SU-DHL-6 (cell line): ENCODE measurements at regions not wholly inside any gene's neighbourhood (a gene's known extent, or its start where the extent isn't known, plus 50 kb on each side); places are given as distances from the start of the nearest gene placed in this dataset.

ENCODE experiments used
- H2AFZ ChIP-seq: fragments of 200-600 bp; sonication (generic); 2 replicates; pipeline ENCODE4 v1.6.1; 2014; ENCODE audit warnings: low read depth, mild to moderate bottlenecking, moderate library complexity, mixed read lengths, antibody characterized with exemption, low read length; ENCODE audit not compliant: severe bottlenecking
- H3F3A ChIP-seq: fragments of 200-600 bp; shearing (Covaris generic); 2 replicates; pipeline ENCODE4 v1.6.0; 2016; ENCODE audit warnings: antibody characterized with exemption, mild to moderate bottlenecking; ENCODE audit not compliant: insufficient read depth
- H3K27ac ChIP-seq: fragments of 200-600 bp; sonication (generic); 2 replicates; pipeline ENCODE4 v1.5.1; 2016; ENCODE audit warnings: low read depth, mild to moderate bottlenecking, low read length, moderate library complexity, mixed read lengths
- H3K27me3 ChIP-seq: fragments of 200-600 bp; sonication (generic), shearing (Covaris generic); 2 replicates; pipeline ENCODE4 v1.6.0; 2014; ENCODE audit warnings: mild to moderate bottlenecking, low read length
- H3K36me3 ChIP-seq: fragments of 200-600 bp; sonication (generic); 2 replicates; pipeline ENCODE4 v1.6.1; 2014; ENCODE audit warnings: mild to moderate bottlenecking, low read length, mixed read lengths
- H3K4me2 ChIP-seq: fragments of 300-600, 200-600 bp; shearing (Covaris generic), sonication (generic); 2 replicates; pipeline ENCODE4 v1.6.0; 2014; ENCODE audit warnings: low read length, low read depth, mild to moderate bottlenecking; ENCODE audit not compliant: poor library complexity, severe bottlenecking
- H3K4me3 ChIP-seq: fragments of 200-600 bp; sonication (generic); 2 replicates; pipeline ENCODE4 v1.5.1; 2014; ENCODE audit warnings: antibody characterized with exemption, low read length, mild to moderate bottlenecking, mixed read lengths; ENCODE audit not compliant: insufficient read depth, poor library complexity, severe bottlenecking
- H3K79me2 ChIP-seq: fragments of 200-600 bp; sonication (generic); 2 replicates; pipeline ENCODE4 v1.6.1; 2014; ENCODE audit warnings: mild to moderate bottlenecking, low read length, moderate library complexity; ENCODE audit not compliant: insufficient read depth
- H3K9ac ChIP-seq: fragments of 200-600 bp; sonication (generic); 2 replicates; pipeline ENCODE4 v1.7.0; 2014; ENCODE audit warnings: mild to moderate bottlenecking, low read length
- H3K9me2 ChIP-seq: fragments of 200-600 bp; sonication (generic); replicated peaks from 2 replicates; pipeline ENCODE4 v1.6.1; 2014; ENCODE audit warnings: low read length; ENCODE audit not compliant: insufficient read depth
- H3K9me3 ChIP-seq: fragments of 200-600 bp; sonication (generic); 2 replicates; pipeline ENCODE4 v1.6.1; 2014; ENCODE audit warnings: low read length, mixed read lengths; ENCODE audit not compliant: insufficient read depth
- H4K20me1 ChIP-seq: fragments of 200-600 bp; sonication (generic); 2 replicates; pipeline ENCODE4 v1.6.1; 2014; ENCODE audit warnings: low read depth, mild to moderate bottlenecking, antibody characterized with exemption, low read length, moderate library complexity, mixed read lengths
- EZH2phosphoT487 ChIP-seq: fragments of 200-600 bp; sonication (generic), shearing (Covaris generic); conservative IDR thresholded peaks from 2 replicates; pipeline ENCODE4 v1.6.1; 2018; ENCODE audit warnings: mild to moderate bottlenecking, antibody characterized with exemption, low read length, moderate library complexity, mixed read lengths
- TF ChIP-seq, protein P1 (sequence below): fragments of 200-600 bp; sonication (generic); IDR thresholded peaks from one replicate; pipeline ENCODE4 v1.5.1; 2017; ENCODE audit warnings: antibody characterized with exemption, mild to moderate bottlenecking, low read length, moderate library complexity; ENCODE audit not compliant: insufficient read depth, poor library complexity, severe bottlenecking

DNA sequence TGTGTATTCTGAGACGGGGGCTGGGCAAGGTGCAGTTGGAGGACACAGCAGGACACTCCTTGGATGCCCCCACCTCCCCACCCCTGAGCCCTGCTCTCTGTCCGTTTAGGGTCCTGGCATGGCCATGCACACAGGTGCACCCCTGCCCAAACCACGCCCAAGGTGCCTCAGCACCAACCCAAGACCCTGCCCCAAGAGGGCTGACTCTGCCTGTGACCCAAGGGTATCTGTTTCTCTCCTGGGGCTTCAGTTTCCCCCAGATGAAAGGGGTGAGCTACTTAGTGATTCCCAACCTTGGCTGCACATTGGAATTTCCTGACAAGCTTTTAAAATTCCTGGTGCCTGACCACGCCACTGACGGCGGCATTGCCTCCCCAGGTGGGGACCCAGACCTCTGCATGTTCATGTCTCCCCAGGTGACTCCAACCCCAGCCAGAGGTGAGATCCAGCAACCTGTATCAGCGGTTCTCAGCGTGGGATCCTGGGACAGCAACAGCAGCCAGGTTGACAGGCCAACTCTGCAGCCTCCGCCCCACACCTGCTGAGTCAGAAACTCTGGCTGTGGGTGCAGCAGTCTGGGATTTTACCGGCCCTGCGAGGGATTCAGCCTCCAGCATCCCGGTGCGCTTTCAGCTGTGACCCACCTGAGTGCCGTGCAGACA lies 483.4 kb downstream of the NPHP4 start:
- TF ChIP-seq EZH2phosphoT487, result no peak
- TF ChIP-seq, protein P1, sequence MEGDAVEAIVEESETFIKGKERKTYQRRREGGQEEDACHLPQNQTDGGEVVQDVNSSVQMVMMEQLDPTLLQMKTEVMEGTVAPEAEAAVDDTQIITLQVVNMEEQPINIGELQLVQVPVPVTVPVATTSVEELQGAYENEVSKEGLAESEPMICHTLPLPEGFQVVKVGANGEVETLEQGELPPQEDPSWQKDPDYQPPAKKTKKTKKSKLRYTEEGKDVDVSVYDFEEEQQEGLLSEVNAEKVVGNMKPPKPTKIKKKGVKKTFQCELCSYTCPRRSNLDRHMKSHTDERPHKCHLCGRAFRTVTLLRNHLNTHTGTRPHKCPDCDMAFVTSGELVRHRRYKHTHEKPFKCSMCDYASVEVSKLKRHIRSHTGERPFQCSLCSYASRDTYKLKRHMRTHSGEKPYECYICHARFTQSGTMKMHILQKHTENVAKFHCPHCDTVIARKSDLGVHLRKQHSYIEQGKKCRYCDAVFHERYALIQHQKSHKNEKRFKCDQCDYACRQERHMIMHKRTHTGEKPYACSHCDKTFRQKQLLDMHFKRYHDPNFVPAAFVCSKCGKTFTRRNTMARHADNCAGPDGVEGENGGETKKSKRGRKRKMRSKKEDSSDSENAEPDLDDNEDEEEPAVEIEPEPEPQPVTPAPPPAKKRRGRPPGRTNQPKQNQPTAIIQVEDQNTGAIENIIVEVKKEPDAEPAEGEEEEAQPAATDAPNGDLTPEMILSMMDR, result no peak
- H2AFZ ChIP-seq, result no peak overlapping the region
- H3K4me3 ChIP-seq, result no peak overlapping the region
- H3K9ac ChIP-seq, result no peak overlapping the region
- no peaks in the 10 kb centered on the region for H4K20me1 ChIP-seq
- no peaks in the 10 kb centered on the region for H3K9me2 ChIP-seq
- H3K9me3 ChIP-seq, result no peaks in the 10 kb centered on the region
- no peaks in the 10 kb centered on the region for H3K36me3 ChIP-seq
- H3K27me3 ChIP-seq, result no peaks in the 10 kb centered on the region
- no peak overlapping the region for H3K27ac ChIP-seq
- H3K4me2 ChIP-seq, result no peak overlapping the region
- H3F3A ChIP-seq, result no peaks in the 10 kb centered on the region
- no peaks in the 10 kb centered on the region for H3K79me2 ChIP-seq

DNA sequence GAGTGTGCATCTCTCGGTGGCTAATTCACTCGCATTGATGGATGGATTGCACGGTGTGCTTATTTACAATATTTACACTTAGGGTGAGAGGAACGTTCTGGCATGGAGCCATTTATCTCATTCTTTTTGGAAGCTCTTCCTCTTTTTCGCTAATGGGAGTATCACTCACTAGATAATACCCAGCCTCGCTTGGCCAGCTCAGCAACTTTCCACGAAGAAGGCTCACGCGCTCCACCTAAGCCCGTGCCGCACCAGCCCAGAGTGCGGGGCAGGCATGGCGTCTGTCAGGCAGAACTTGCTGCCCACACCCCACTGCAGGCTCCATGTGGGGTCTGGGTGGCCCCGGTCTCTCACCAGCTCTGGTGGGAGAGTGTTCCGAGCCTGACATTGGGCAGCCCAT lies 484.9 kb downstream of the NPHP4 start:
- Histone ChIP-seq H3K9ac (no peak overlapping the region), H3K36me3 (no peaks in the 10 kb centered on the region), H4K20me1 (no peaks in the 10 kb centered on the region), H3K9me2 (no peaks in the 10 kb centered on the region), H2AFZ (no peak overlapping the region), H3K27ac (no peak overlapping the region), H3K79me2 (no peaks in the 10 kb centered on the region), H3K4me3 (no peak overlapping the region), H3K27me3 (no peaks in the 10 kb centered on the region), H3K9me3 (no peaks in the 10 kb centered on the region), H3K4me2 (no peak overlapping the region), H3F3A (no peaks in the 10 kb centered on the region)
- TF ChIP-seq EZH2phosphoT487, result no peak
- TF ChIP-seq, protein P1, result no peak

DNA sequence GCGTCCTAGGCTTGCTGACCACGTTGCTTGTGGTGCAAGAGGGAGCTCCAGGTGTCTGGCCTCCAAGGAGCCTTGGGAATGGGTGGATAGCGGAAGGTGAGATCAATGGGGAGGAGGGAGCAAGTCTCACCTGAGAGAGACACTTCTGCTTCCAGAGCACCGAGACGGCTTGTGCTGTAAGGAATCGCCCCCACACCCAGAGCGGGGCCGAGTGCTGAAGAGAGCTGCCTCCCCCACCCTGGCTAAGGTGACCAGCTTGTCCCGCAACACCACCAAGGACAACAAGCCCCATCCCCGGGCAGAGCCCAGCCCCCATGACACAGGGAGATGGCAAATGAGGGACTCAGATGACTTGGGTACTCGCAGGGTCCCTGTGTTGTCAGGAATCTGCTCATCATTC lies 485.6 kb downstream of the NPHP4 start:
- H3K27ac ChIP-seq, result no peak overlapping the region
- TF ChIP-seq, protein P1, result no peak
- no peak for TF ChIP-seq EZH2phosphoT487
- H4K20me1 ChIP-seq, result no peaks in the 10 kb centered on the region
- H3K4me3 ChIP-seq, result no peak overlapping the region
- H3K4me2 ChIP-seq, result no peak overlapping the region
- no peaks in the 10 kb centered on the region for H3K9me3 ChIP-seq
- no peaks in the 10 kb centered on the region for H3K79me2 ChIP-seq
- H3K27me3 ChIP-seq, result no peaks in the 10 kb centered on the region
- H3K9ac ChIP-seq, result no peak overlapping the region
- no peaks in the 10 kb centered on the region for H3K9me2 ChIP-seq
- H2AFZ ChIP-seq, result no peak overlapping the region
- H3K36me3 ChIP-seq, result no peaks in the 10 kb centered on the region
- H3F3A ChIP-seq, result no peaks in the 10 kb centered on the region
